ENCODE measurements at regions not wholly inside any gene's neighbourhood (a gene's known extent, or its start where the extent isn't known, plus 50 kb on each side); places are given as distances from the start of the nearest gene placed in this dataset.

GRCh38 chr5:101937041-101937440 is 359.0 kb downstream of the SLCO4C1 start:
- no peaks in the 10 kb centered on the region for H3K9me3 ChIP-seq (ENCODE audit: low read length)
- H3K27ac ChIP-seq (ENCODE audit: low read depth, low read length, poor library complexity, severe bottlenecking) = no peak overlapping the region
- no peak overlapping the region for H3K9ac ChIP-seq (ENCODE audit: low read length)
- no peaks in the 10 kb centered on the region for H3F3A ChIP-seq (ENCODE audit: insufficient read depth, low read length)
- no peak overlapping the region for H2AFZ ChIP-seq (ENCODE audit: low read length)
- no peak overlapping the region for H3K4me3 ChIP-seq (ENCODE audit: low read depth, low read length, poor library complexity, severe bottlenecking)
- H3K27me3 ChIP-seq (ENCODE audit: insufficient read depth, low read length) = no peaks in the 10 kb centered on the region
- no peaks in the 10 kb centered on the region for H3K36me3 ChIP-seq (ENCODE audit: insufficient read depth, low read length)
- no peaks in the 10 kb centered on the region for H3K9me2 ChIP-seq (ENCODE audit: low read depth, low read length)
- no peaks in the 10 kb centered on the region for H4K20me1 ChIP-seq (ENCODE audit: insufficient read depth, low read length)
- no peak overlapping the region for H3K4me2 ChIP-seq (ENCODE audit: low read length)
- H3K4me1 ChIP-seq (ENCODE audit: insufficient read depth, low read length, severe bottlenecking) = no peaks in the 10 kb centered on the region
- H3K79me2 ChIP-seq (ENCODE audit: insufficient read depth, low read length) = no peaks in the 10 kb centered on the region
- no peak for TF ChIP-seq EZH2 (IDR thresholded peaks at IDR 0.05; ENCODE audit: borderline replicate concordance, low read length)
- TF ChIP-seq, protein P1, sequence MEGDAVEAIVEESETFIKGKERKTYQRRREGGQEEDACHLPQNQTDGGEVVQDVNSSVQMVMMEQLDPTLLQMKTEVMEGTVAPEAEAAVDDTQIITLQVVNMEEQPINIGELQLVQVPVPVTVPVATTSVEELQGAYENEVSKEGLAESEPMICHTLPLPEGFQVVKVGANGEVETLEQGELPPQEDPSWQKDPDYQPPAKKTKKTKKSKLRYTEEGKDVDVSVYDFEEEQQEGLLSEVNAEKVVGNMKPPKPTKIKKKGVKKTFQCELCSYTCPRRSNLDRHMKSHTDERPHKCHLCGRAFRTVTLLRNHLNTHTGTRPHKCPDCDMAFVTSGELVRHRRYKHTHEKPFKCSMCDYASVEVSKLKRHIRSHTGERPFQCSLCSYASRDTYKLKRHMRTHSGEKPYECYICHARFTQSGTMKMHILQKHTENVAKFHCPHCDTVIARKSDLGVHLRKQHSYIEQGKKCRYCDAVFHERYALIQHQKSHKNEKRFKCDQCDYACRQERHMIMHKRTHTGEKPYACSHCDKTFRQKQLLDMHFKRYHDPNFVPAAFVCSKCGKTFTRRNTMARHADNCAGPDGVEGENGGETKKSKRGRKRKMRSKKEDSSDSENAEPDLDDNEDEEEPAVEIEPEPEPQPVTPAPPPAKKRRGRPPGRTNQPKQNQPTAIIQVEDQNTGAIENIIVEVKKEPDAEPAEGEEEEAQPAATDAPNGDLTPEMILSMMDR (IDR thresholded peaks at IDR 0.05; ENCODE audit: low read length) = no peak

DNA sequence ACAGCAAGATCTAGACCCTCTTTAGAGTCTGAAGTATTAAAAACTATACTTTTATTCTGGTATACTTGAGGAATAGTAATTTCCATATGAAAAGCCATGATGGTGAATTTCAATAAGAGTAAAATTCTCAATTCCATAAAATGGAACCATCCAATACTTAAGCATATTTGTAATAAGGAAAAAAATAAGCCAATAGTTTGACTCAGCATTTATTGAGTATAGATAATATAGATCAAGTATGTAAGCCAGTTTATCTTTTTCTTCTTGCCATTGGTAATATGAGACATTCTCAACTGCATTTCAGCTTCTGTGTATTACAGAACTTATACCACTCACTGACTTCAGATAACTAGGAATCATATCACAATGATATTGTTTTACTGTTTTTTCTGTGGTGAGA is 361.0 kb downstream of the SLCO4C1 start:
- Histone ChIP-seq H4K20me1 (ENCODE audit: insufficient read depth, low read length) (no peaks in the 10 kb centered on the region), H3K27me3 (ENCODE audit: insufficient read depth, low read length) (no peaks in the 10 kb centered on the region), H3K9me3 (ENCODE audit: low read length) (no peaks in the 10 kb centered on the region), H3F3A (ENCODE audit: insufficient read depth, low read length) (no peaks in the 10 kb centered on the region), H3K9me2 (ENCODE audit: low read depth, low read length) (no peaks in the 10 kb centered on the region), H3K36me3 (ENCODE audit: insufficient read depth, low read length) (no peaks in the 10 kb centered on the region), H3K27ac (ENCODE audit: low read depth, low read length, poor library complexity, severe bottlenecking) (no peak overlapping the region), H3K4me1 (ENCODE audit: insufficient read depth, low read length, severe bottlenecking) (no peaks in the 10 kb centered on the region), H3K79me2 (ENCODE audit: insufficient read depth, low read length) (no peaks in the 10 kb centered on the region), H3K4me2 (ENCODE audit: low read length) (no peak overlapping the region), H3K9ac (ENCODE audit: low read length) (no peak overlapping the region), H3K4me3 (ENCODE audit: low read depth, low read length, poor library complexity, severe bottlenecking) (no peak overlapping the region), H2AFZ (ENCODE audit: low read length) (no peak overlapping the region)
- TF ChIP-seq, protein P1 (IDR thresholded peaks at IDR 0.05; ENCODE audit: low read length) = no peak
- no peak for TF ChIP-seq EZH2 (IDR thresholded peaks at IDR 0.05; ENCODE audit: borderline replicate concordance, low read length)

DNA sequence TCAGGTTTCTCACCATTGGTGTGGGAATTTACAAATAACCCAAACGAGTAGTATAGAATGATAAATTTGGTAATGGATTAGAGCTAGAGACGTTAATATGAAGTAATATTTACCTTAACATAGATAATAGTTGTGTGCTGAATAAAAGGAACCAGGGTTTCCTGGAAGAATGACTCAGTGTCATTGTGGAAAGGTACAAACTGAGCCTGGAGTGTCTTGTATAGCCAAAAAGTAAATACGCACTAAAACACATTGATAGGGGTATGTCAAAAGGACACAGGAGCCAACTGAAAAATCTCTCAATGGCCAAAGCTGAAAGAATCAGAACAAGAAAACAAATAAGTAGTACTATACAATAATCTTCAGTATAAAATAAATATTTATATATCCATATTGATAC is 363.5 kb downstream of the SLCO4C1 start:
- no peak overlapping the region for H3K4me2 ChIP-seq (ENCODE audit: low read length)
- H3K27me3 ChIP-seq (ENCODE audit: insufficient read depth, low read length) = no peaks in the 10 kb centered on the region
- no peaks in the 10 kb centered on the region for H4K20me1 ChIP-seq (ENCODE audit: insufficient read depth, low read length)
- H3K9me2 ChIP-seq (ENCODE audit: low read depth, low read length) = no peaks in the 10 kb centered on the region
- H3K27ac ChIP-seq (ENCODE audit: low read depth, low read length, poor library complexity, severe bottlenecking) = no peak overlapping the region
- no peaks in the 10 kb centered on the region for H3F3A ChIP-seq (ENCODE audit: insufficient read depth, low read length)
- TF ChIP-seq, protein P1 (IDR thresholded peaks at IDR 0.05; ENCODE audit: low read length) = no peak
- TF ChIP-seq EZH2 (IDR thresholded peaks at IDR 0.05; ENCODE audit: borderline replicate concordance, low read length) = no peak
- no peak overlapping the region for H3K9ac ChIP-seq (ENCODE audit: low read length)
- no peak overlapping the region for H2AFZ ChIP-seq (ENCODE audit: low read length)
- no peaks in the 10 kb centered on the region for H3K79me2 ChIP-seq (ENCODE audit: insufficient read depth, low read length)
- no peak overlapping the region for H3K4me3 ChIP-seq (ENCODE audit: low read depth, low read length, poor library complexity, severe bottlenecking)
- H3K9me3 ChIP-seq (ENCODE audit: low read length) = no peaks in the 10 kb centered on the region
- H3K4me1 ChIP-seq (ENCODE audit: insufficient read depth, low read length, severe bottlenecking) = no peaks in the 10 kb centered on the region
- no peaks in the 10 kb centered on the region for H3K36me3 ChIP-seq (ENCODE audit: insufficient read depth, low read length)
